ENCODE measurements at regions not wholly inside any gene's neighbourhood (a gene's known extent, or its start where the extent isn't known, plus 50 kb on each side); places are given as distances from the start of the nearest gene placed in this dataset.

GRCh38 chr10:108598831-108599230, 1324.5 kb downstream of the XPNPEP1 start:
- H3K4me3 ChIP-seq (replicated peaks in 1 of 4; ENCODE audit: control extremely low read depth in 1 of 4, insufficient read depth in 1 of 4, low read depth in 3 of 4, low read length in 4 of 4): no peak overlapping the region
- no peak overlapping the region for H3K9ac ChIP-seq (ENCODE audit: insufficient read depth, low read length)
- no peaks in the 10 kb centered on the region for H3K4me1 ChIP-seq (ENCODE audit: control insufficient read depth, extremely low read depth, insufficient read depth, low read length)
- H3K36me3 ChIP-seq (ENCODE audit: control insufficient read depth, insufficient read depth, low read length): no peaks in the 10 kb centered on the region
- H3K9me3 ChIP-seq (ENCODE audit: control insufficient read depth, insufficient read depth, low read depth, low read length): no peaks in the 10 kb centered on the region
- DNase-seq (ENCODE audit: low read depth in 2 of 2): peak in 1 of 2 donors; percentile 36
- H3K79me2 ChIP-seq (ENCODE audit: control insufficient read depth, insufficient read depth, low read length): no peaks in the 10 kb centered on the region
- no peak overlapping the region for H3K4me2 ChIP-seq (ENCODE audit: extremely low read depth, insufficient read depth, low read length)
- H3K27me3 ChIP-seq (ENCODE audit: control insufficient read depth, insufficient read depth, low read length): no peaks in the 10 kb centered on the region
- TF ChIP-seq CTCF (conservative IDR thresholded peaks at IDR 0.05 in 1 of 2, IDR thresholded peaks at IDR 0.05 in 1 of 2; ENCODE audit: low read depth in 1 of 2, low read length in 2 of 2): no peak
- no peak for TF ChIP-seq EZH2 (IDR thresholded peaks at IDR 0.05; ENCODE audit: low read length, missing control alignments)
- H4K20me1 ChIP-seq (ENCODE audit: control insufficient read depth, extremely low read depth, insufficient read depth, low read length): no peaks in the 10 kb centered on the region
- no peak overlapping the region for H3K27ac ChIP-seq (ENCODE audit: insufficient read depth, low read length)
- H2AFZ ChIP-seq (ENCODE audit: low read length): no peak overlapping the region

- H4K20me1 ChIP-seq (ENCODE audit: control insufficient read depth, extremely low read depth, insufficient read depth, low read length): no peaks in the 10 kb centered on the region
- H3K4me3 ChIP-seq (replicated peaks in 1 of 4; ENCODE audit: control extremely low read depth in 1 of 4, insufficient read depth in 1 of 4, low read depth in 3 of 4, low read length in 4 of 4): no peak overlapping the region
- no peak for TF ChIP-seq CTCF (conservative IDR thresholded peaks at IDR 0.05 in 1 of 2, IDR thresholded peaks at IDR 0.05 in 1 of 2; ENCODE audit: low read depth in 1 of 2, low read length in 2 of 2)
- TF ChIP-seq EZH2 (IDR thresholded peaks at IDR 0.05; ENCODE audit: low read length, missing control alignments): no peak
- no peaks in the 10 kb centered on the region for H3K36me3 ChIP-seq (ENCODE audit: control insufficient read depth, insufficient read depth, low read length)
- H2AFZ ChIP-seq (ENCODE audit: low read length): no peak overlapping the region
- no peaks in the 10 kb centered on the region for H3K27me3 ChIP-seq (ENCODE audit: control insufficient read depth, insufficient read depth, low read length)
- no peak overlapping the region for H3K27ac ChIP-seq (ENCODE audit: insufficient read depth, low read length)
- H3K4me1 ChIP-seq (ENCODE audit: control insufficient read depth, extremely low read depth, insufficient read depth, low read length): no peaks in the 10 kb centered on the region
- no peak for DNase-seq (ENCODE audit: low read depth in 2 of 2)
- no peak overlapping the region for H3K4me2 ChIP-seq (ENCODE audit: extremely low read depth, insufficient read depth, low read length)
- H3K9ac ChIP-seq (ENCODE audit: insufficient read depth, low read length): no peak overlapping the region
- H3K79me2 ChIP-seq (ENCODE audit: control insufficient read depth, insufficient read depth, low read length): no peaks in the 10 kb centered on the region
- no peaks in the 10 kb centered on the region for H3K9me3 ChIP-seq (ENCODE audit: control insufficient read depth, insufficient read depth, low read depth, low read length)
Observed at GRCh38 chr10:108598320-108598695, 1325.0 kb downstream of the XPNPEP1 start.

- peak in 1 of 2 donors; percentile 28 for DNase-seq (ENCODE audit: low read depth in 2 of 2)
- Histone ChIP-seq H3K27ac (ENCODE audit: insufficient read depth, low read length) (no peak overlapping the region), H3K27me3 (ENCODE audit: control insufficient read depth, insufficient read depth, low read length) (no peaks in the 10 kb centered on the region), H3K36me3 (ENCODE audit: control insufficient read depth, insufficient read depth, low read length) (no peaks in the 10 kb centered on the region), H3K4me2 (ENCODE audit: extremely low read depth, insufficient read depth, low read length) (no peak overlapping the region), H3K79me2 (ENCODE audit: control insufficient read depth, insufficient read depth, low read length) (no peaks in the 10 kb centered on the region), H3K9ac (ENCODE audit: insufficient read depth, low read length) (no peak overlapping the region), H3K9me3 (ENCODE audit: control insufficient read depth, insufficient read depth, low read depth, low read length) (no peaks in the 10 kb centered on the region), H3K4me1 (ENCODE audit: control insufficient read depth, extremely low read depth, insufficient read depth, low read length) (no peaks in the 10 kb centered on the region), H3K4me3 (replicated peaks in 1 of 4; ENCODE audit: control extremely low read depth in 1 of 4, insufficient read depth in 1 of 4, low read depth in 3 of 4, low read length in 4 of 4) (no peak overlapping the region), H4K20me1 (ENCODE audit: control insufficient read depth, extremely low read depth, insufficient read depth, low read length) (no peaks in the 10 kb centered on the region), H2AFZ (ENCODE audit: low read length) (no peak overlapping the region)
- TF ChIP-seq CTCF (conservative IDR thresholded peaks at IDR 0.05 in 1 of 2, IDR thresholded peaks at IDR 0.05 in 1 of 2; ENCODE audit: low read depth in 1 of 2, low read length in 2 of 2): no peak
- no peak for TF ChIP-seq EZH2 (IDR thresholded peaks at IDR 0.05; ENCODE audit: low read length, missing control alignments)
Observed at GRCh38 chr10:108597657-108598319, 1325.5 kb downstream of the XPNPEP1 start.

All from fibroblast of lung (primary cell).